ENCODE measurements at regions not wholly inside any gene's neighbourhood (a gene's known extent, or its start where the extent isn't known, plus 50 kb on each side); places are given as distances from the start of the nearest gene placed in this dataset.

- DNase-seq (ENCODE audit: low spot score) = no peak
These were observed 56.0 kb upstream of the CD53 start for GRCh38 chr1:110816945-110817344.

DNA sequence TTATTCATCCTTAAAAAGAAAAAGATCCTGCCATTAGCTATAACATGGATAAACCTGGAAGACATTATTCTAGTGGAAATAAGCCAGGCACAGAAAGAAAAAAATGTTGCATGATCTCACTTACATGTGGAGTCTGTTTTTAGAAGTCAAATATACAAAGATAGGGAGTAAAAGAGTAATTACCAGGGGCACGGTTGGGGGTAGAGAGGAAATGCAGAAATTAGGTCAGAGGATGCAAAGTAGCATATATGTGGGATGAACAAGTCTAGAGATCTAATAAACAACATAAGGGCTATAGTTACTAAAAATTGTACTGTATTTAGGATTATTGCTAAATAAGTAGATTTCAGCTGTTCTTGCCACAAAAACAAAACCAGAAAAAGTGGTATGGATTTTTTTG is 61.4 kb upstream of the CD53 start:
- DNase-seq (ENCODE audit: low spot score) = no peak

DNA sequence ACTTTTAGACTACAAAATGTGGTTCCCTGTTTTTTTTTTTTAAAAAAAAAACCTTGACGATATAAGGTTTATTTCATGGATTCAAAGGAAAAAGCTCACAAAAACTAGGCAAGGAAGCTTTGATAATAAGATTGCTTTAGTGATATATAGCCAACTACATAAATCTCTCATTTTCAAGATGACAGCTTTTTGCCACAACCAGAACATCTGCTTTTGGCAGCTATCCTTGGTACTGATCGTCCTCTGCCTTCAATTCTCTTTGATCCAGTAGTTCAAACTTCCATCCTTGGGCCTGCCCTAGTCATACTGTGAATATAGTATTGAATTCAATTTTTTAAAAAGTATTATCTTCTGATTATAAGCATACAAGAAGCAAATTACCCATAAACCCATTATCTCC is 72.9 kb upstream of the CD53 start:
- DNase-seq (ENCODE audit: low spot score) = no peak

- no peak for DNase-seq (ENCODE audit: low spot score)
These were observed 74.2 kb upstream of the CD53 start for GRCh38 chr1:110798691-110799256.

DNA sequence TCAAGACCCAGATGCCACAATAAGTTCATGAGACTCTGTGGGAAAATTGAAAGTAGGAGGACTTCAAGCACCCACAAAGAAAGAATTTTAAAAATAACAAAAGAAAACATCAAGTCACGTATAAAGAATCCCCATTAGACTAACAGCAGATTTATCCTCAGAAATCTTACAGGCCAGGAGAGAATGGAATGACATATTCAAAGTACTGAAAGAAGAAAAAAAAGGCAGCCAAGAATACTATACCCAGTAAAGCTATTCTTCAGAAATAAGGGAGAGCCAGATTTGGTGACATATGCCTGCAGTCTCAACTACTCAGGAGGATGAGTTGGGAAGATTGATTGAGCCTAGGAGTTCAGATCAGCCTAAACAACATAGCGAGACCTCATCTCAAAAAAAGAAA is 84.3 kb upstream of the CD53 start:
- no peak for DNase-seq (ENCODE audit: low spot score)

- no peak for DNase-seq (ENCODE audit: low spot score)
These were observed 85.4 kb upstream of the CD53 start for GRCh38 chr1:110787328-110788071.

GRCh38 chr1:110786802-110787327 is 86.1 kb upstream of the CD53 start:
- DNase-seq (ENCODE audit: low spot score) = no peak

GRCh38 chr1:110785612-110786011 is 87.3 kb upstream of the CD53 start:
- DNase-seq (ENCODE audit: low spot score) = no peak

GRCh38 chr1:110785055-110785454 is 87.9 kb upstream of the CD53 start:
- no peak for DNase-seq (ENCODE audit: low spot score)

DNA sequence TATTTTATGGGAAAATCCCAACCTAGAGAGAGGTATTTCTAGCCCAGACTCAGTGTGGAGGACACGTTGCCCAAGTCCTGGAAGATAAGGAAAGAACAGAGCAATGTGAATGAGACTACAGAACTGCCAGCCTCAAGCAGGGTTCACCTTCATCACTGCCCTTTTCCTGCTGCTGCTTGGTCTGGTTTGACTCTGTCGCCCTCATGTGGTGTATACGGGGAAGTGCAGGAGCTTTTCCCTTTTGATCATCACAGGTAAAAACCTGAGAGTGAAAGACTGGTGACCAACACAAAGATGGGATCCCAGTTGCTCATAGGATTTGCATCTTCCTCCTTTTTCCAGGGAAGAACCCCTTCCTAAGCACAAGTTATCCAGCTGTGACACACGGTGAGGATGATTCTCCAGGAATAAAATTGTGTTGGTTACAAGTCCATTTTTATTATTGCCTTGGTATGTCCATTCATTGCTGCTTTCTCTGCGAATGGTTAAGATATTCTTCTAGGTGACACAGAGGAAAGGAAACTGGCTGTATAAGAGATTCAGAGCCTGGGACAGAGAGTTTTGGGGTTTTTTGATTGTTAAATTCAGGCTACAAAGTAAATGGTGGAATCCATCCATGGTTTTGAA is 89.5 kb upstream of the CD53 start:
- no peak for DNase-seq (ENCODE audit: low spot score)

DNA sequence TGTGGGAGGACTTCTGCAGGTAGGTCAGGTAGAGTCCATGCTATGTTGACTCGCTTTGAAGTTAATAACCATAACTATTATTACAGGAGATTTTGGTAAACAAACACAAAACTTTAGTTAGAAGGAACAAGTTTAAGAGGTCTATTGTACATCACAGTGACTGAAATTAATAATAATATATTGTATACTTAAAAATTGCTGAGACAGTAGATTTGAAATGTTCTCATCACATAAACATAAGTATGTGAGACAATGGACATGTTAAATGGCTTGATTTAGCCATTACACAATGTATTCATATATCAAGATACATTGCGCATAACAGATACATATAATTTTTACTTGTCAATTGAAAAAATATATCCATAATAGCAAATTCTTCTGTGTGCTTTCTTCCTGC is 91.4 kb upstream of the CD53 start:
- no peak for DNase-seq (ENCODE audit: low spot score)

- no peak for DNase-seq (ENCODE audit: low spot score)
These were observed 92.1 kb upstream of the CD53 start for GRCh38 chr1:110780600-110781484.

- DNase-seq (ENCODE audit: low spot score) = no peak
These were observed 93.3 kb upstream of the CD53 start for GRCh38 chr1:110779636-110780035.

- DNase-seq (ENCODE audit: low spot score) = no peak
These were observed 94.1 kb upstream of the CD53 start for GRCh38 chr1:110778821-110779220.

DNA sequence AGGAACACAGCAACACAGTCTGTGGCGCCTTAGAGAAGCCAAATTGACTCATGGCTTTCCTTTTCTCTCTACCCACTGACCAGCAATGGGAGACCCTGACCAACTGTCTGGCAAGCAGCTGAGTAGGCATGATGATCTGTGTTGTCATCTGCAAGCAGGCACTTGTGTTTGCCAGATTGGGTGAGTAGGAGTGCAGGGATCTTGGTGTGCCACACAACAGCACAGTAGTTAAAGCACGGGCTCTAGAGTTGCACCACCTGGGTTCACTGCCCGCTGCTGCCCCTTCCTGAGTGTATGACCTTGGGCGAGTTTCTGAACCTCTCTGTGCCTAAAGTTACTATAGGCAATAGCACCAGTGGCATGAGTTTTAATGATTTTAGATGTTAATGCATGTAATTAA is 95.7 kb upstream of the CD53 start:
- no peak for DNase-seq (ENCODE audit: low spot score)

DNA sequence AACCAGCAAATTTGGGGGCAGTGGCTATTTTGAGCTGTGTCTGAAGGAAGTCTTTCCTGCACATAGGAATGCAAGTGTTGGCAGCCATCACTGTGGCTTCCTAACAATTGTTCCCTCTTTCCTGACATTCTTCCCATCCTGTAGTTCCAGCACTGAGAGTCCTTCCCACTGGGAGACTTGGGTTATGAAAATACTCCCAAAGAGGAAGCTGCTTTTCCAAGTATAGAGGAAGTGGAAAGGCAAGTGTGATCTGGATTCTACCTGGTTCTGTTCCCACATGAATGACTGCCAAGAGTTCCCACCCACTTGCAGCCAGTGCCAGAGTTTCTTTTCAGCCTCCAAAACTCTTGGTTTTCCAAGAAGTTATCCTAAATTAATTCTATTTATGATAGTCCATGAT is 98.5 kb upstream of the CD53 start:
- DNase-seq (ENCODE audit: low spot score) = no peak

- DNase-seq (ENCODE audit: low spot score) = no peak
These were observed 99.1 kb upstream of the KCNA3 start for GRCh38 chr1:110773813-110774212.

DNA sequence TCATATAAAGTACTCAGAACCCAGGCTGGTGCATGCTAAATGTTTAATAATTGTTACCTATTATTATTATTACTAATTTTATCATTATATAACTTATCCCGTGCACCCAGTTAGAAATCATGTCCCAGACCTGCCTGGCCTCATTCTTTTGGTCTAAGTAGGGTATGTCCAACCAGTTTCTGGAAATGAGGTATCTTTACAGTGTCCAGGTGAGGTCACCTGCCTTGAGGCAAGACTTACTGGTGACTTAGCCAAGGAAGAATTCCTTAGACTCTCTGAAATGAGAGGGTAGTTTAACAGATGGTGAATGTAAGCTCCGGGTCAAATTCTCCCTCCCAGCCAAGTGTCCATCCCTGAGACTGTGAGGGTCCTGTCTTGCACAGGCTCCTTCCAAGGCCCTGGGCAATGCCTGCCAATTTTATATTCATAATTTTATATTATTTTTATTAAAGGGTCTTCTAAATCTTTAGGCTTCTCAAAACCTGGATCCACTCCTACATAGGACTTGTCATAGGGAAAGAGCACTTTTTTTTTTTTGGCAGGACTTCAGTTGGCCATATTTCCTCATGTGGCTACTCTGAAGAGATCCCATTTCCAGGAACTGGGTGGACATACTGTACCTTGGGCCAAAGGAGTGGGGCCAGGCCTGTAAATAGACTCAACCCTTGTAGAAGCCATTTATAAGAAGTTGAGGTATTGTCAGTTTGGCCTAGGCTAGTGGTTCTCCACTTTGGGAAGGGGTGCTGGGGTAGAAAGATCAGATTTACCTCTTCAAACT is 96.7 kb upstream of the KCNA3 start:
- no peak for DNase-seq (ENCODE audit: low spot score)

- DNase-seq (ENCODE audit: low spot score) = no peak
These were observed 96.1 kb upstream of the KCNA3 start for GRCh38 chr1:110770832-110771231.

- no peak for DNase-seq (ENCODE audit: low spot score)
These were observed 93.9 kb upstream of the KCNA3 start for GRCh38 chr1:110768605-110769004.

- no peak for DNase-seq (ENCODE audit: low spot score)
These were observed 91.6 kb upstream of the KCNA3 start for GRCh38 chr1:110766336-110766647.
